Glutamatergic neuron (in vitro differentiated cells): ENCODE measurements at regions not wholly inside any gene's neighbourhood (a gene's known extent, or its start where the extent isn't known, plus 50 kb on each side); places are given as distances from the start of the nearest gene placed in this dataset.
A peak's percentile ranks its signal among the peaks of the same experiment; 100 is the strongest.

Experiments
- DNase-seq: peaks from one replicate; pipeline ENCODE4 v3.0.0; 2022
- H3K27ac Mint-ChIP-seq: one replicate; pipeline ENCODE4 v1.8.0; 2020; ENCODE audit warnings: mild to moderate bottlenecking, mixed read lengths, inconsistent platforms; ENCODE audit not compliant: unreplicated experiment
- H3K27me3 Mint-ChIP-seq: one replicate; pipeline ENCODE4 v1.8.0; 2020; ENCODE audit warnings: mild to moderate bottlenecking, moderate library complexity, mixed read lengths, inconsistent platforms; ENCODE audit not compliant: unreplicated experiment
- H3K36me3 Mint-ChIP-seq: one replicate; pipeline ENCODE4 v1.8.0; 2020; ENCODE audit warnings: mild to moderate bottlenecking, mixed read lengths, inconsistent platforms; ENCODE audit not compliant: unreplicated experiment
- H3K4me1 Mint-ChIP-seq: one replicate; pipeline ENCODE4 v1.8.0; 2020; ENCODE audit warnings: mild to moderate bottlenecking, low read depth, mixed read lengths, inconsistent platforms; ENCODE audit not compliant: unreplicated experiment
- H3K4me3 Mint-ChIP-seq: one replicate; pipeline ENCODE4 v1.8.0; 2020; ENCODE audit warnings: mild to moderate bottlenecking, mixed read lengths, inconsistent platforms; ENCODE audit not compliant: unreplicated experiment
- H3K9me3 Mint-ChIP-seq: one replicate; pipeline ENCODE4 v1.8.0; 2020; ENCODE audit warnings: mild to moderate bottlenecking, moderate library complexity, mixed read lengths, inconsistent platforms; ENCODE audit not compliant: unreplicated experiment
- CTCF ChIP-seq: fragments of 200-600 bp; sonication (generic); IDR thresholded peaks from one replicate; pipeline ENCODE4 v1.5.0; 2021; ENCODE audit not compliant: partially characterized antibody, unreplicated experiment

- Mint-ChIP-seq H3K9me3 (no peaks in the 10 kb centered on the region), H3K36me3 (peaks cover 5% of the 10 kb centered on the region), H3K27ac (no peak overlapping the region), H3K27me3 (peaks cover 4% of the 10 kb centered on the region), H3K4me3 (no peak overlapping the region), H3K4me1 (peaks cover 9% of the 10 kb centered on the region)
- DNase-seq, result no peak
- TF ChIP-seq CTCF, result no peak
Measured at GRCh38 chr13:106821979-106822378, 254.0 kb upstream of the ARGLU1 start.

DNA sequence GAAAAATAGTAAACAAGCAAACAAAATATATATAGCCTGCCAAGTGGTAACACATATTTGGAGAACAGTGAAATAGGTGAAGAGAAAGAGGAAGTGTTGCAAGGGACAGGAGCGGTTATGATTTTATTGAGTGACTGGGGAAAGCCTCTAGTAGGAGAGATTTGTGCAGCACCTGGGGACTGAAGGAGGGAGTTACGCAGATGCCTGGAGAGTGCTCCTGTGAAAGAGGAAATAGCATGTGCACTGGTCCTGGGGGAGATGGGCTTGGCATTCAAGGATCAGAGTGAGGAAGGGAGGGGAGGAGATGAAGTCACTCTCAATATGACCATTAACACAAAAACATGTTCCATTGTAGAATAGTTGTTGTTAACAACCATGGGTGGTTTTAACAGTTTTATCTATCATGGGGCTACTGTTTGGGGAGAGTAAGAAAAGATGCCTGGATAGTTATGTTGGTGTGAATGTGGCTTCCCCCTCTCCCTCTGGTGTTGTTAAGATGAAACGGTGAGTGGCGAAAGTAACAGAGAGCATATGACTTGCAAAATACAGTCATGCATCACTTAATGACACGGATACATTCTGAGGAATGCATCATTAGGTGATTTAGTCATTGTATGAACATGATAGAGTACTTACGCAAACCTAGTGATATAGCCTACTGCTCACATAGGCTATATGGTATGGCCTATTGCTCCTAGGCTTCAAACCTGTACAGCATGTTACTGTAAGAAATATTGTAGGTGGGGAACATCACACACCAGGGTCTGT lies 251.7 kb upstream of the ARGLU1 start:
- peaks cover 2% of the 10 kb centered on the region for H3K36me3 Mint-ChIP-seq
- H3K4me1 Mint-ChIP-seq, result peaks cover 9% of the 10 kb centered on the region
- DNase-seq, result peak; percentile 48
- H3K27ac Mint-ChIP-seq, result peak overlapping the region; percentile 60
- TF ChIP-seq CTCF, result no peak
- no peaks in the 10 kb centered on the region for H3K9me3 Mint-ChIP-seq
- no peak overlapping the region for H3K4me3 Mint-ChIP-seq
- H3K27me3 Mint-ChIP-seq, result peaks cover 2% of the 10 kb centered on the region

DNA sequence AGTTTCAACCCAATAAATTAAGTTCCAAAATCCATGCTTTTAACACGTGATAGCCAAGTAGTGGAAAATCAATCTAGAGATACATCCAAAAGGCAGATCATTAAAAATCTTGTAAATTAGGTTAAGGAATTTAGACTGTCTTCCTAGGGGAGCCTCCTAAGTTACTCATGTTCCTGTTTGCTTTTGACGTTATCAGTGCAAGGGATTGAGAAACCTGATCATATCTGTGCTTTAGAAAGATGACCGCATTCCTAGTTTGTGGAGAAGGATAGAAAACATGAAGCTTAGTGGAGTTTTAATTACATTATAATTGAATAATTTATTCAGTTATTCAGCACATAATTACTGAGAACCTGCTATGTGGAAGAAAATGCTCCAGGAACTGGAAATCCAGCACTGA lies 251.0 kb upstream of the ARGLU1 start:
- TF ChIP-seq CTCF, result no peak
- H3K9me3 Mint-ChIP-seq, result no peaks in the 10 kb centered on the region

DNA sequence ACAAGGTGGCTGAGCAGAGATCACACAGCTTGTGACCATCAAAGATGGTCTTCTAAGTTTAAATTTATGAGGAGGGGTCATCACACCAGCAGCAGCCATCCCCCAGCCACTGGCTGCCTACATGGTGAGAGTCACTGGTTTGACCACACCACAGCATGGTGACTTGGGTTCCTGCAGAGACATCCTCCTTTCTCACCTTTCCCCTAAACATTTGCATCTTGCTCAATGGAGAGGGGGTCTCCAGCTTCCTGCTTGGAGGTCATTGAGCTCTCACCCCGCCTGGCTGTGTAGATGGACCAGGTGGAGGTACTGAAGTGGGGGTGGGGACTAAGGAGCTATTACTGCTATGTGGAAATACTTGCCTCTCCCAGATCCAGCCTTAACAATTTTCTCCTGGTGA lies 247.6 kb upstream of the ARGLU1 start:
- H3K9me3 Mint-ChIP-seq, result peaks cover 2% of the 10 kb centered on the region
- H3K27me3 Mint-ChIP-seq, result peaks cover 2% of the 10 kb centered on the region
- H3K4me3 Mint-ChIP-seq, result no peak overlapping the region
- H3K4me1 Mint-ChIP-seq, result peaks cover 9% of the 10 kb centered on the region
- no peak for TF ChIP-seq CTCF
- H3K36me3 Mint-ChIP-seq, result no peaks in the 10 kb centered on the region
- DNase-seq, result no peak
- H3K27ac Mint-ChIP-seq, result no peak overlapping the region

More for the DNA sequence above, 251.0 kb upstream of the ARGLU1 start:
- Mint-ChIP-seq H3K27me3 (peaks cover 2% of the 10 kb centered on the region), H3K27ac (peak overlapping the region; percentile 60), H3K36me3 (no peaks in the 10 kb centered on the region), H3K4me1 (peaks cover 9% of the 10 kb centered on the region), H3K4me3 (no peak overlapping the region)
- no peak for DNase-seq

DNA sequence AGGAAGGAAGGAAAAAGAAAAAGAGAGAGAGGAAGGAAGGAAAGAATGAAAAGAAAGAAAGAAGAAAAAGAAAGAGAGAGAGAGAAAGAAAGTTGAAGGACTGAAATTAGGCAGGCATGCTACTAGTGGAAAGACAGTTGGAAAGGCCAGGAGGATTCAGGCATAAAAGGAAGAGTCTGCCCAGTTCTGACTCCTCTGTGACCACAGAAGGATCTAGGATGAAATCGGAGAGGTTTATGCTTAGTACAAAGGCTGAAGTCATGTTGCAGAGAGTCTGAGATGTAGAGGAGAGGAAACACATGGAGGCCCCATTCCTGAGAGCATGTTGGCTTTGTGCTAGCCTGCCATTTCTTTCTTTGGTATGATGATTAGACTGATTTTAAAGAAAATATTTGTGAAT lies 246.5 kb upstream of the ARGLU1 start:
- no peaks in the 10 kb centered on the region for H3K36me3 Mint-ChIP-seq
- peaks cover 2% of the 10 kb centered on the region for H3K9me3 Mint-ChIP-seq
- H3K27me3 Mint-ChIP-seq, result peaks cover 2% of the 10 kb centered on the region
- H3K27ac Mint-ChIP-seq, result no peak overlapping the region
- peaks cover 4% of the 10 kb centered on the region for H3K4me1 Mint-ChIP-seq
- no peak for TF ChIP-seq CTCF
- no peak for DNase-seq
- no peak overlapping the region for H3K4me3 Mint-ChIP-seq
